ENCODE measurements at regions not wholly inside any gene's neighbourhood (a gene's known extent, or its start where the extent isn't known, plus 50 kb on each side); places are given as distances from the start of the nearest gene placed in this dataset.

DNA sequence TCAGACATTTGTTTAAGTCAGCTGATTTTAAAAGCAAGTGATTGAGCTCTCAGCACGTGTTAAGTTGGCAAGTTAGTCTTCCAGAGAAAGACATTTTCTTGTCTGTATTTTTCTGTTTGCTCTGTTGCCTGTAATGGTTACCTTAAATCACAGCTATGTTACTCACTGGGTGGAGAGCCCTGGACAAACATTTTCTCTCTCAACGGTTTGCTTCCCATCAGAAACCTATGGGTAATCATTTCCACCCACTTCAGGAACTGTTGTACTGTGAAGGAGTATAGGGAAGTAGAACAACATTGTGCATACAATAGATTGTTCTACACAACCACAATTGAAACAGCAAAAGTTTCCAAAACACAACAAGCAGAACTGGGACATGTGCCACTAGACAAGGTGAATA is 113.9 kb upstream of the DPT start:
- intact Hi-C loops (cut with DNase I; ENCODE audit: low total_unique reads) = no loop called here
- no peak for TF ChIP-seq POLR2A (IDR thresholded peaks at IDR 0.05)
- TF ChIP-seq, protein P1, sequence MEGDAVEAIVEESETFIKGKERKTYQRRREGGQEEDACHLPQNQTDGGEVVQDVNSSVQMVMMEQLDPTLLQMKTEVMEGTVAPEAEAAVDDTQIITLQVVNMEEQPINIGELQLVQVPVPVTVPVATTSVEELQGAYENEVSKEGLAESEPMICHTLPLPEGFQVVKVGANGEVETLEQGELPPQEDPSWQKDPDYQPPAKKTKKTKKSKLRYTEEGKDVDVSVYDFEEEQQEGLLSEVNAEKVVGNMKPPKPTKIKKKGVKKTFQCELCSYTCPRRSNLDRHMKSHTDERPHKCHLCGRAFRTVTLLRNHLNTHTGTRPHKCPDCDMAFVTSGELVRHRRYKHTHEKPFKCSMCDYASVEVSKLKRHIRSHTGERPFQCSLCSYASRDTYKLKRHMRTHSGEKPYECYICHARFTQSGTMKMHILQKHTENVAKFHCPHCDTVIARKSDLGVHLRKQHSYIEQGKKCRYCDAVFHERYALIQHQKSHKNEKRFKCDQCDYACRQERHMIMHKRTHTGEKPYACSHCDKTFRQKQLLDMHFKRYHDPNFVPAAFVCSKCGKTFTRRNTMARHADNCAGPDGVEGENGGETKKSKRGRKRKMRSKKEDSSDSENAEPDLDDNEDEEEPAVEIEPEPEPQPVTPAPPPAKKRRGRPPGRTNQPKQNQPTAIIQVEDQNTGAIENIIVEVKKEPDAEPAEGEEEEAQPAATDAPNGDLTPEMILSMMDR (IDR thresholded peaks at IDR 0.05) = no peak
- no peak overlapping the region for H3K4me3 ChIP-seq (ENCODE audit: low read depth, poor library complexity, severe bottlenecking)
- no peak for DNase-seq (ENCODE audit: low spot score in 2 of 2)
- WGBS, 2 donors = 63 to 72% methylated on average over 2 of the region's 2 CpGs

DNA sequence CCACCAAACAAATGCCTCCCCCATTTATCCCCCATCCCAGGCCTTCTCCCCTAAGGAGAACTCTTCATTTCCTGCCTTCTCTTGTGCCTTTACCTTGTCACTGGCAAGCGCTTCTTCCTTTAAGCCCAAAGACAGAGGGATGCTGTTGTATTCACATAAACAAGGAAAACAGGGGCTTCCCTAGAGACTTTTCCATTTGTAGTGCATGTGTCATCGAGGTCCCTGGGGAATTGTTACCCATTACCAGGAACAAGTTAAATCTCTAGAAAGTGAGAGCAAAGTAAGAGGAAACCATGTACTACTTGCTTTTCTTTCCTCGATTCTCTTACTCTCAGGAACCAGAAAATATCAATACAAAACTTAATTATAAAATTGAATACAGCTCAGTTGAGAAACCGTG is 114.4 kb upstream of the DPT start:
- H3K4me3 ChIP-seq (ENCODE audit: low read depth, poor library complexity, severe bottlenecking) = no peak overlapping the region
- TF ChIP-seq POLR2A (IDR thresholded peaks at IDR 0.05) = no peak
- TF ChIP-seq, protein P1 (IDR thresholded peaks at IDR 0.05) = no peak
- no peak for DNase-seq (ENCODE audit: low spot score in 2 of 2)
- 87% methylated on average over 4 of the region's 4 CpGs for WGBS, 2 donors
- intact Hi-C loops (cut with DNase I; ENCODE audit: low total_unique reads) = no loop called here

DNA sequence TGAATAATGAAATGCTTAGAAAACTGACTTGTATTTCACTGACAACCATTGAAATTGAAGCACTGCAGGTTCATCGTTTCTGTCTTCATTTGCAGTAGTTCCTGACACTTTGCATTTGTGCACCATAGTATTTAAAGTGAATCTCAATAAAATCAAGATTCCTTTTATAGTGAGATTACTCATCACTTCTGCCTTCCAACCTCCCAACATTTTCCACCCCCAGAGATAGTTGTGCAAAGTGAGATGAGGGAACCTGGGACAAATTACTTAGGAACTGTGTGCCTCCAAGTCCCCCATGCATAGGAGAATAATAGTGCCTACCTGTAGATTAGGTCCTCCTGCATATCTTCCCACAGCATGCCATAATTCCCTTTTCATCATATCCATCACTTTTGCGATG is 114.9 kb upstream of the DPT start:
- TF ChIP-seq POLR2A (IDR thresholded peaks at IDR 0.05) = no peak
- TF ChIP-seq, protein P1 (IDR thresholded peaks at IDR 0.05) = no peak
- DNase-seq (ENCODE audit: low spot score in 2 of 2) = no peak
- no peak overlapping the region for H3K4me3 ChIP-seq (ENCODE audit: low read depth, poor library complexity, severe bottlenecking)
- 87 to 90% methylated on average over 2 of the region's 2 CpGs for WGBS, 2 donors
- intact Hi-C loops (cut with DNase I; ENCODE audit: low total_unique reads) = no loop called here

DNA sequence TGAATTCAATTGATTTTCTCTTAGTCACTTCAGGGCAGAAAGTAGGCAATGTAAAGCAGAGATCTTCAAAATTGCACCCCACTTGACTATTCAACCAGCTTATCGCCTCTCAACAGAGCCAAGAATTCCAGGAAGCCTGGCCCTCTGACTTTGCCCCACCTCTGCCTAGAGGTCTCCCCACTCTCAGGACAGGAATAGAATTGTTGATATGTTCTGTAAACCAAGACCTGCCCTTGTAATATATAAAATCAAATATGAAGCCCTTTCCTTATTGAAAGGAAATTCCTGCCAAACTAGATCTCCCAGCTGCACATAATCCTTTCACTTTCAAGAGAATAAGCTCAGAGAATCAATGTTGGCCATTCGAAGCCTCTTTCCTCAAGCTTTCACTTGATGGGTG is 116.1 kb upstream of the DPT start:
- no peak for TF ChIP-seq POLR2A (IDR thresholded peaks at IDR 0.05)
- TF ChIP-seq, protein P1 (IDR thresholded peaks at IDR 0.05) = no peak
- WGBS, 2 donors = 65 to 69% methylated on average over 2 of the region's 2 CpGs
- intact Hi-C loops (cut with DNase I; ENCODE audit: low total_unique reads) = no loop called here
- H3K4me3 ChIP-seq (ENCODE audit: low read depth, poor library complexity, severe bottlenecking) = no peak overlapping the region
- DNase-seq (ENCODE audit: low spot score in 2 of 2) = no peak

DNA sequence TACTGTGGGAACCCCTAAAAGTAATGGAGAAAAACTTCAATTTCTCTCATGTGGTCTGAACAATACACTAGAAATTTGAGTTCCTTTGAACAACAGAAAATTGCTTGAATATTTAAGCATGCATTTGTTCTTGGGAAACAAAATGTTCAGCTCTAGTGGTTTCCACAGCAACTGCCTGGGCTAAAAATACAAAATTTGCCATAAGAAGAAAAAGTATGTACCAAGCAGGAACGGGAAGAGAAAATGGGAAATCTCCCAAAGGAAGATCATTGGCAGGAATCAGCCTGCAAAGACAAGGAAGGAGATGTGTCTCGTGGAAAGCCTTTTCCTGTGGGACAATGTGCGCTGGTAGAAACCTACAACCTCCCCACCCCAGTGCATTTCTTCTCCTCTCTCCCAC is 119.0 kb upstream of the DPT start:
- no peak for DNase-seq (ENCODE audit: low spot score in 2 of 2)
- no peak overlapping the region for H3K4me3 ChIP-seq (ENCODE audit: low read depth, poor library complexity, severe bottlenecking)
- intact Hi-C loops (cut with DNase I; ENCODE audit: low total_unique reads) = no loop called here
- WGBS, 2 donors = 52 to 64% methylated on average over 3 of the region's 3 CpGs
- TF ChIP-seq, protein P1 (IDR thresholded peaks at IDR 0.05) = no peak
- no peak for TF ChIP-seq POLR2A (IDR thresholded peaks at IDR 0.05)

DNA sequence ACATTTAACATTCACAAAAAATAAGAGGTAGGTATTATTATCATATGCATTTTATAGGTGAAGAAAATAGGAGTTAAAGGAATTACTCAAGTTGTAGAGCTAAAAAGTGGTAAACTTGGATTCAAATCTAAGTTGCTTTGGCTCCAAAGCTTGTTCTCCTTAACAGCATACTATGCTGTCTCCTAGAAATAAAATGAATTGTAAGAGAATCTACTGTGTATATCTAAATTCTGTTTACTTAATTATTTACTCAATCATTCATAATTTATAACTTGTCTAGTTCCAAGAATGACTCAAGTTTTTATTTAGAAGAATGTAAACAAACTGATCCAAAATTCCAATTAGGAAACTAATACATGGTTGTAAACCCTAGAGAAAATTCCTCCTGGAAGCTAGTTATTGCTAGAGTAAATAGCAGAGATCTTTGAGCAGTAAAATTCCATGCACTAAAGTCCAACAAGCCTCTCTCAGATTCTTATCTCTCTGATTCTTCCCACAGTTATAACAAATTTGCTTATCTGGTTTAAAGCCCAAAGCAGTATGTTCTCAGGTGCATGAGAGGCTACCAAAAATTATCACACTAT is 132.5 kb upstream of the DPT start:
- TF ChIP-seq POLR2A (IDR thresholded peaks at IDR 0.05) = no peak
- TF ChIP-seq, protein P1 (IDR thresholded peaks at IDR 0.05) = no peak
- DNase-seq (ENCODE audit: low spot score in 2 of 2) = no peak
- intact Hi-C loops (cut with DNase I; ENCODE audit: low total_unique reads) = no loop called here
- H3K4me3 ChIP-seq (ENCODE audit: low read depth, poor library complexity, severe bottlenecking) = no peak overlapping the region
